HG02852 (cell line): ENCODE measurements at regions not wholly inside any gene's neighbourhood (a gene's known extent, or its start where the extent isn't known, plus 50 kb on each side); places are given as distances from the start of the nearest gene placed in this dataset.
A peak's percentile ranks its signal among the peaks of the same experiment; 100 is the strongest.

Source experiments
- ATAC-seq: cut with Tn5 transposase; IDR thresholded peaks from one replicate; pipeline ENCODE4 v1.9.1; 2021; ENCODE audit warnings: mild to moderate bottlenecking, moderate library complexity; ENCODE audit not compliant: unreplicated experiment

GRCh38 chr3:177724020-177724638 lies 526.8 kb upstream of the TBL1XR1 start:
- ATAC-seq, result no peak

- ATAC-seq, result no peak
Measured at GRCh38 chr3:177725165-177725564, 527.9 kb upstream of the TBL1XR1 start.

- ATAC-seq, result no peak
Measured at GRCh38 chr3:177726807-177727206, 529.5 kb upstream of the TBL1XR1 start.

GRCh38 chr3:177729956-177730681 lies 532.8 kb upstream of the TBL1XR1 start:
- ATAC-seq, result no peak

GRCh38 chr3:177730814-177731213 lies 533.5 kb upstream of the TBL1XR1 start:
- no peak for ATAC-seq

GRCh38 chr3:177731644-177732268 lies 534.5 kb upstream of the TBL1XR1 start:
- no peak for ATAC-seq

DNA sequence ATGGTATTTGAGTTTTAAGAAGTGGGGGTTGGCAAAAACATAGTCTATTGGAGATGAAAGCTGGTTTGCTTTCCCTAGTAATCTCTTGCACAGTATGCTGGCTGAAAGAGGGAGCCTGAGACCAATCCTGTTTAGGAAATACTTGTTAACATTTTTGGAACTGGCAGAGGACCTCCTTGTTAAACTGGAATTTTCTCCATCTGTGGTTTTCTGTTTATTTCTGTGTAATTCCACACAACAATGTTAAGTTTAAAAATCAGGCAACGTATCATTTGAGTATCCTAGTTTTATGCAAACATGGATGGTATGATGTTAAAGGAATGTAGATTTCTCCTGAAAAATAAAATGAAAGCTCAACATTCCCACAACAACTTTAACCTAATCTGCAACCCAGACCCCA lies 536.0 kb upstream of the TBL1XR1 start:
- no peak for ATAC-seq

- no peak for ATAC-seq
Measured at GRCh38 chr3:177733936-177734335, 536.7 kb upstream of the TBL1XR1 start.

GRCh38 chr3:177735431-177735830 lies 538.1 kb upstream of the TBL1XR1 start:
- no peak for ATAC-seq

- no peak for ATAC-seq
Measured at GRCh38 chr3:177739461-177739860, 542.2 kb upstream of the TBL1XR1 start.

DNA sequence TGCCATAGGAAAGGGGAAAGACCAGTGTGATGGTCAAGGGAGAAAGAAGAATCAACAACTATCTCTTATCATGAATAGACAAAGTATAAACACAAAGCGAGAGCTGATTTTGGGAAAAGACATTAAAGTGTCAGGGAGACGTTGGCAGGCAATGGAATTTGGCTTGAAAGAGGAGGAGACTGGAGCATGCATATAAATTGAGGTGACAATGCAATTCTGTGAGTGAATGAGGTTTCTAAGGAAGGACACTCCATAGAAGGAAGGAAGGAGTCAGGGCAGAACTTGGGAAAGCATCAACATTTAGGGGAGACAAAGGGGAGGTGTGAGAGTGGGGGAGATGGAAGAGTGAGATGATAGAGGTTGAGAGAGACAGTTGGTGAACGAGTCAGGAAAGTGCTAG lies 543.0 kb upstream of the TBL1XR1 start:
- ATAC-seq, result no peak

GRCh38 chr3:177742273-177742672 lies 545.0 kb upstream of the TBL1XR1 start:
- peak; percentile 79 for ATAC-seq

- no peak for ATAC-seq
Measured at GRCh38 chr3:177743173-177743890, 546.0 kb upstream of the TBL1XR1 start.

- no peak for ATAC-seq
Measured at GRCh38 chr3:177744873-177745606, 547.8 kb upstream of the TBL1XR1 start.

GRCh38 chr3:177745607-177746005 lies 548.3 kb upstream of the TBL1XR1 start:
- ATAC-seq, result no peak

DNA sequence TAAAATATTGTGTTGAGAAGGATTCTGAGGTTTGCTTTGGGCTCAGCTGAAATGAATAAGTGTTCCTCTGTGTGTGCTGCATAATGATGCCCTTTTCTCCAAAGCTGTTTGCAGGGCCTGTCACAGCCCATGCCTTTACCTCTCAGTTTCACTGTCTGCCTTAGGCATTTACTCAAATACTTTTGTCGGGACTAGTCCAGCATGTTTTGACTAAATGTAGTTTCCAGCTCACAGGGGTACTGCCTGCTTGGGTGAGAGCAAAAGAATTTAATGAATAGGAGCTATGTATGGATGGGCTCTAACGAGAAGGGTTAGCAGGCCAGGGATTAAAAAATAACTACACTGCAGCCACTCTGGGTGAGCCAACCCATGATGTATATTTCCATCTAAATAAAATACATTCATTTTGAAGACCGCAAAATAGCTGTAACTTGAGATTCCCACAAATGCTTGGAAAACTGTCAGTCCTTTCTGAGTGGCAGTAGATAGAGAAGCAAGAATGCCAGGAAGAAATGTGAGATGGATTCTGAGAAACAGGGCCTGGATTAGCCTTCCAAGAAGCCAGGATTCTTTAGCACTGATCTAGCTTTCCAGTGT lies 549.2 kb upstream of the TBL1XR1 start:
- no peak for ATAC-seq

- no peak for ATAC-seq
Measured at GRCh38 chr3:177749836-177750235, 552.6 kb upstream of the TBL1XR1 start.

DNA sequence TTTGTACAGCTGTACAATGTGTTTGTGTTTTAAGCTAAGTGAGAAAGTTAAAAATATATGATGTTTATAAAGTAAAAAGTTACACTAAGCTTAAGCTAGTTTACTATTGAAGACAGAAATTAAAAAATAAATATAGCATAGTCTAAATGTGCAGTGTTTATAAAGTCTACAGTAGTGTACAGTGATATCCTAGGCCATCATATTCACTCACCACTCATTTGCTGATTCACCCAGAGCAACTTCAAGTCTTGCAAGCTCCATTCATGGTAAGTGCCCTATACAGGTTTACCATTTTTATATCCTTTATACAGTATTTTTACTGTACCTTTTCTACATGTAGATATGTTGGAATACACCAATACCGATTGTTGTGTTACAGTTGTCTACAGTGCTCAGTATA lies 553.2 kb upstream of the TBL1XR1 start:
- ATAC-seq, result no peak

- ATAC-seq, result peak; percentile 83
Measured at GRCh38 chr3:177751770-177752169, 554.5 kb upstream of the TBL1XR1 start.

- ATAC-seq, result no peak
Measured at GRCh38 chr3:177752831-177753230, 555.5 kb upstream of the TBL1XR1 start.
